ENCODE measurements at regions not wholly inside any gene's neighbourhood (a gene's known extent, or its start where the extent isn't known, plus 50 kb on each side); places are given as distances from the start of the nearest gene placed in this dataset.

DNA sequence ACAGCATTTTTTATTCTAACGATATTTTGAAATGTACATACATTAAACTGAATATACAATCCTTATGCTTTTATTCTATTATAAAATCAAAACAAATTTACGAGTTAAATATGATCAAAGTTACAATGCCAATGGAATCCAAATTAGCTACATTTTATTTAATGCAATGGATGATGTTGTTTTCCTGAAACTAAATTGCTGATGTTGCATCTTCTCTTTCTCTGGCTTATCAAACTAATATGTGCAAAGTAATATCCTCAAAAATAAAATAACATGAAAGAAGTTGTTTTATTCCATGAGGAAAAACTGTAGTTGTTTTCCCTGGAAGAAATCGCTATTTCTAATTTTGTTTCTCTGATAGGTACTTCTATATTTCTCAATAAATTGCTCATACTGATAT, 106.8 kb downstream of the ASB9 start:
- TF ChIP-seq, protein P1, sequence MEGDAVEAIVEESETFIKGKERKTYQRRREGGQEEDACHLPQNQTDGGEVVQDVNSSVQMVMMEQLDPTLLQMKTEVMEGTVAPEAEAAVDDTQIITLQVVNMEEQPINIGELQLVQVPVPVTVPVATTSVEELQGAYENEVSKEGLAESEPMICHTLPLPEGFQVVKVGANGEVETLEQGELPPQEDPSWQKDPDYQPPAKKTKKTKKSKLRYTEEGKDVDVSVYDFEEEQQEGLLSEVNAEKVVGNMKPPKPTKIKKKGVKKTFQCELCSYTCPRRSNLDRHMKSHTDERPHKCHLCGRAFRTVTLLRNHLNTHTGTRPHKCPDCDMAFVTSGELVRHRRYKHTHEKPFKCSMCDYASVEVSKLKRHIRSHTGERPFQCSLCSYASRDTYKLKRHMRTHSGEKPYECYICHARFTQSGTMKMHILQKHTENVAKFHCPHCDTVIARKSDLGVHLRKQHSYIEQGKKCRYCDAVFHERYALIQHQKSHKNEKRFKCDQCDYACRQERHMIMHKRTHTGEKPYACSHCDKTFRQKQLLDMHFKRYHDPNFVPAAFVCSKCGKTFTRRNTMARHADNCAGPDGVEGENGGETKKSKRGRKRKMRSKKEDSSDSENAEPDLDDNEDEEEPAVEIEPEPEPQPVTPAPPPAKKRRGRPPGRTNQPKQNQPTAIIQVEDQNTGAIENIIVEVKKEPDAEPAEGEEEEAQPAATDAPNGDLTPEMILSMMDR (conservative IDR thresholded peaks at IDR 0.05; ENCODE audit: control insufficient read depth, insufficient read depth, low read depth, low read length): no peak
- DNase-seq (ENCODE audit: low read depth): no peak
- no peak overlapping the region for H3K4me3 ChIP-seq (ENCODE audit: control insufficient read depth, low read depth, low read length)

DNA sequence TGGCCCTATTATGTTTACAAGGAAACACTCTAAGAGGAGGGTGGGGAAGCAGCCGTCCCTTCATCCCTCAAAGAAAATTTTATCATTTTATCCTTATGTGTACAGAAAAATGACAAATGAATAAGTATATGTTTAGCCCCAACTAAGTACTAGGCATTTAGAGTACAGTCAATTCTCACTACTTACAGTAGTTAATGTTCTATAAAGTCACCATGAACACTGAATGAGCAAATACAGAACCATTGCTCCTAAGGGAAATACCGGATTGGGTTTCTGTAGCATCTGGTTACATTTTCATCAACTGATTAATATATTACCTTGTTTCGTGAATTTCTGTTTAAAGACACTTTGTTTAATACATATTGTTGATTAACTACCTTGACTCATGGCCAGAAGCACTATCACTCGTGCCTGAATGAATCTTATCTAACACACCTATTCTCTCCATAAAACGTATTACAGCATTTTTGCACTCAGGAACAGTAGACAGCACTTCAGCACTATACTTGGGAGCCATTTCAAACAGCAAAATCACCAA, 109.3 kb downstream of the ASB9 start:
- TF ChIP-seq, protein P1 (conservative IDR thresholded peaks at IDR 0.05; ENCODE audit: control insufficient read depth, insufficient read depth, low read depth, low read length): no peak
- H3K4me3 ChIP-seq (ENCODE audit: control insufficient read depth, low read depth, low read length): no peak overlapping the region
- no peak for DNase-seq (ENCODE audit: low read depth)

GRCh38 chrX:15158736-15159406, 111.0 kb downstream of the ASB9 start:
- no peak overlapping the region for H3K4me3 ChIP-seq (ENCODE audit: control insufficient read depth, low read depth, low read length)
- TF ChIP-seq, protein P1 (conservative IDR thresholded peaks at IDR 0.05; ENCODE audit: control insufficient read depth, insufficient read depth, low read depth, low read length): no peak
- peak; percentile 3 for DNase-seq (ENCODE audit: low read depth)

DNA sequence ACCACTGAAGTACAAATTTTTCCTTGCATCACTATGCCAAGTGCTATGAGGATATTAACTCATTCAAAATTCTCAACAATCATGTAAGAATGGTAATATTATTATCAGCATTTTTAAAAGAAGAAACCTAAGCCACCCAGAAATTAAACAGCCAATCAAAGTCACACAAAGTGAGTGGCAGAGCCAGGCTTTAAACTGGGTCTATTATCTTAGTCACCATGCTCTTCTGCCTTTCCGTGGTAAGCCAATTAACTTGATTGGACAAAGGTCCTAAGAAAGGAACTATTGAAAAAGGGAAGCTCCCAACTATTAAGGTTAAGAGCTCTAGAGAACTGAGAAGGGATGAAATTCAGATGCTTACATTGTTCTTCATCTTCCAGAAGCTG, 111.5 kb downstream of the ASB9 start:
- TF ChIP-seq, protein P1 (conservative IDR thresholded peaks at IDR 0.05; ENCODE audit: control insufficient read depth, insufficient read depth, low read depth, low read length): no peak
- DNase-seq (ENCODE audit: low read depth): no peak
- H3K4me3 ChIP-seq (ENCODE audit: control insufficient read depth, low read depth, low read length): no peak overlapping the region

DNA sequence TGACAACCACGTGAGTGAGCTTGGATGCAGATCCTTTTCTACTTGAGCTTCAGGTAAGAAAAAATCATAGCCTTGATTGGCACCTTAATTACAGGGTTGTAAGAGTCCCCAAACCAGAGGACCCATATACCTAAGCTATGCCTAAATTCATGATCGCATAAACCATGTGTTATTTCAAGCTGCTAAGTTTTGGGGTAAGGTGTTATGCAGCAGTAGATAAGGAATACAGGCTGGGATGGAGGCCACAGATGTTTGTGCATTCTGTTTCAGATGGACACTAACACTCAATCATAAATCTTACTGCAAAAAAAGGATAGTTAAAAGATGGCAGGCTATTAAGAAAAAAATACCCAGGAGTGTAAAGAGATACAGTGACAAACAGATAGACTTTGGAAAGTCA, 112.3 kb downstream of the ASB9 start:
- TF ChIP-seq, protein P1 (conservative IDR thresholded peaks at IDR 0.05; ENCODE audit: control insufficient read depth, insufficient read depth, low read depth, low read length): no peak
- no peak for DNase-seq (ENCODE audit: low read depth)
- H3K4me3 ChIP-seq (ENCODE audit: control insufficient read depth, low read depth, low read length): no peak overlapping the region

DNA sequence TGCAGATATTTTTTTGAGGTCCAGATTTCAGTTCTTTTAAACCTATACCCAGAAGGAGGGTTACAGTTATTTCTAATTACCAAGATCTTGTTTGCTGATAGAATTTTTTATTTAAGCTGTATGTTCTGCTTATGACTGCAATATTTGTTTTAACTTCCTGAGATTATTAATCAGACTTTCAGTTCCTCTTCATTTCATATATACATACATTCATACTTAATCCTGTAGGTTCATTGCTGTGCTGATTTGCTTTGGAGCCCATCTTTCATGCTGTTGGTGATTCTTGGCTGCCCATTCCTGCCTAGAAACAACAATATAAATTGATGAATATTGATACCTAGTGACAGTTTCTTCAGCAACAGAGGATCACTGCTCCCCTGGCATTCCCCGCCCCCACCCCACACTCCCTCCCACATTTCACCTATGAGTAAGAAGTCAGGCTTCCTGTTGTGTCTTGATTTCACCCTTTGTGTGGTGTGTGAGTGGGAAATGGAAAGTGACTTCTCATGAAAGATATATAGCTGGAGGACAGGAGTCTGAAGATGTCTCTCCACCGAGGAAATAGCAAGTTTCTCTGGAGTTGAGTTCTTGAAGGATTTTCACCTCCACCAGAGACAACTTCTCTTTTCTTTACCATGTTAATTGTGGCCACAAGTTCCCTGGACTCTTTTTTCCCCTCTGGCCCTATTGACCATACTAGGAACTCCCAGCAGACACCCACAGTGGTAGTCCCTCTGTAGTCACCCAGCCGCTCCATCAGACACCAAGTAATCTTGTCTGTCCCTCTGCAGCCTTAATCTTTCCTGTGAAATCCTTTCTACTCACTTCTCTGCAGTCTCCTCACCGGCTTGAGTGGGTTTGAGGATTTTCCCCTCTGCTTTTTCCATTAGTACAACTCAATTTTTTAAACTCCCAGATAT, 118.4 kb downstream of the ASB9 start:
- DNase-seq (ENCODE audit: low read depth): no peak
- H3K4me3 ChIP-seq (ENCODE audit: control insufficient read depth, low read depth, low read length): no peak overlapping the region
- TF ChIP-seq, protein P1 (conservative IDR thresholded peaks at IDR 0.05; ENCODE audit: control insufficient read depth, insufficient read depth, low read depth, low read length): no peak
